K562 (cell line): ENCODE measurements at regions not wholly inside any gene's neighbourhood (a gene's known extent, or its start where the extent isn't known, plus 50 kb on each side); places are given as distances from the start of the nearest gene placed in this dataset.

Experiments used
- ATAC-seq: fragments of 200-7000 bp; cut with Tn5 transposase; 3 replicates; pipeline ENCODE4 v1.9.1; 2020; ENCODE audit warnings: moderate library complexity
- BruUV-seq: library from RNA; stranded (reverse); fragments of 400-500 nt; replicated peaks from 2 replicates; lab custom pipeline; 2021; lab: Mats Ljungman, UMichigan
- CTCF ChIA-PET: fragments of 300-600 bp; formaldehyde crosslinking; extraction: SDS; loops from one replicate; lab custom pipeline; 2021; ENCODE audit warnings: low intra/inter-chr PET ratio; lab: Yijun Ruan, JAX
- POLR2A ChIA-PET: fragments of 300-600, 350-650 bp; sonication (Branson Sonifier 250); formaldehyde crosslinking; extraction: SDS; loops from one replicate; lab custom pipeline; 2021; ENCODE audit warnings: antibody characterized with exemption, inconsistent platforms; lab: Yijun Ruan, JAX
- DNase-seq, 4 experiments: peaks; one replicate each; pipeline versions ENCODE4 v3.0.0 to v3.0.0-alpha.2; 2011 to 2018; ENCODE audit warnings: low spot score in 3 of 4, mixed read lengths in 3 of 4; ENCODE audit errors: extremely low read depth in 1 of 4
- FAIRE-seq: peaks from 2 replicates; lab custom pipeline; 2011; peaks lifted over from hg19 to GRCh38; lab: Jason Lieb, UNC
- H2AFZ ChIP-seq: 2 replicates; pipeline ENCODE4 v1.6.0; 2011; ENCODE audit warnings: low read depth, low read length, control low read depth, inconsistent platforms
- H3K27ac ChIP-seq: fragments of 200-600 bp; 3 replicates; pipeline ENCODE4 v1.8.0; 2011; ENCODE audit warnings: low read depth, mild to moderate bottlenecking, control low read depth, inconsistent platforms, low read length, moderate library complexity, mixed read lengths; ENCODE audit errors: extremely low read depth
- H3K27me3 ChIP-seq, 2 experiments: fragments of 300-600 bp in 1 of 2; 2 replicates in 1 of 2; 3 replicates in 1 of 2; pipeline versions ENCODE4 v1.6.0 to v1.8.0; 2011; ENCODE audit warnings: inconsistent platforms in 2 of 2, low read length in 2 of 2, mild to moderate bottlenecking in 1 of 2, mixed read lengths in 1 of 2, moderate library complexity in 1 of 2; ENCODE audit not compliant: control insufficient read depth in 2 of 2, insufficient read depth in 2 of 2
- H3K36me3 ChIP-seq: fragments of 300-600 bp; 3 replicates; pipeline ENCODE4 v1.8.0; 2011; ENCODE audit warnings: mild to moderate bottlenecking, low read length, inconsistent platforms; ENCODE audit not compliant: control insufficient read depth, insufficient read depth
- H3K4me1 ChIP-seq, 2 experiments: fragments of 200-600 bp in 1 of 2; replicated peaks in 1 of 2; 2 replicates in 1 of 2; 3 replicates in 1 of 2; pipeline versions ENCODE4 v1.5.1 to v1.8.0; 2011; ENCODE audit warnings: inconsistent platforms in 2 of 2, low read length in 2 of 2, mild to moderate bottlenecking in 1 of 2, mixed read lengths in 1 of 2, moderate library complexity in 1 of 2; ENCODE audit not compliant: control insufficient read depth in 2 of 2, insufficient read depth in 2 of 2
- H3K4me2 ChIP-seq: 2 replicates; pipeline ENCODE4 v1.6.1; 2011; ENCODE audit warnings: low read length, control low read depth, inconsistent platforms, mixed read lengths; ENCODE audit not compliant: insufficient read depth
- H3K4me3 ChIP-seq: fragments of 200-600 bp; sonication (generic), shearing (Covaris generic); 2 replicates; pipeline ENCODE4 v1.5.1; 2016; ENCODE audit warnings: control low read depth, inconsistent platforms
- H3K79me2 ChIP-seq: fragments of 200-600 bp; 3 replicates; pipeline ENCODE4 v1.8.0; 2011; ENCODE audit warnings: low read length, inconsistent platforms; ENCODE audit not compliant: control insufficient read depth, insufficient read depth
- H3K9ac ChIP-seq, 2 experiments: 2 replicates each; pipeline versions ENCODE4 v1.6.0 to v1.6.1; 2011; ENCODE audit warnings: low read depth in 2 of 2, low read length in 2 of 2, control low read depth in 1 of 2, inconsistent platforms in 1 of 2, mild to moderate bottlenecking in 1 of 2, mixed read lengths in 1 of 2; ENCODE audit not compliant: insufficient read depth in 1 of 2
- H3K9me1 ChIP-seq: one replicate; pipeline ENCODE4 v1.6.0; 2011; ENCODE audit warnings: inconsistent platforms, mild to moderate bottlenecking, low read length, moderate library complexity; ENCODE audit not compliant: control insufficient read depth, insufficient read depth
- H3K9me3 ChIP-seq: replicated peaks from 2 replicates; pipeline ENCODE4 v1.5.1; 2011; ENCODE audit warnings: low read depth, low read length, inconsistent platforms; ENCODE audit not compliant: control insufficient read depth, insufficient read depth
- H4K20me1 ChIP-seq: replicated peaks from 2 replicates; pipeline ENCODE4 v1.6.1; 2011; ENCODE audit warnings: low read length, inconsistent platforms, mixed read lengths; ENCODE audit not compliant: control insufficient read depth, insufficient read depth
- E2F3 ChIP-seq: fragments of 250-450 bp; sonication (Bioruptor Pico); IDR thresholded peaks from 2 replicates; pipeline ENCODE4 v1.4.0; 2020; ENCODE audit warnings: mild to moderate bottlenecking
- HDAC6 ChIP-seq: IDR thresholded peaks from 2 replicates; pipeline ENCODE4 v1.6.1; 2012; ENCODE audit warnings: low read depth, mild to moderate bottlenecking, control low read depth, inconsistent platforms, low read length, moderate library complexity
- NR4A1 ChIP-seq, 2 experiments: fragments of 250-450 bp in 1 of 2; fragments of 450-650 bp in 1 of 2; sonication (Bioruptor Pico) in 1 of 2; IDR thresholded peaks; 2 replicates each; pipeline versions ENCODE4 v1.4.0 to v1.6.1; 2016 to 2020; ENCODE audit warnings: mild to moderate bottlenecking in 2 of 2, missing compliant biosample characterization in 1 of 2, missing genetic modification characterization in 1 of 2, moderate library complexity in 1 of 2
- PTBP1 ChIP-seq: fragments of 200-400 bp; formaldehyde crosslinking; IDR thresholded peaks from 2 replicates; pipeline ENCODE4 v1.6.1; 2017; ENCODE audit warnings: low read depth, low read length
- RBM22 ChIP-seq: fragments of 200-400 bp; formaldehyde crosslinking; IDR thresholded peaks from 2 replicates; pipeline ENCODE4 v1.6.1; 2018; ENCODE audit warnings: low read length, low read depth; ENCODE audit not compliant: poor library complexity, severe bottlenecking
- SNIP1 ChIP-seq: fragments of 450-650 bp; IDR thresholded peaks from 2 replicates; pipeline ENCODE4 v1.7.1; 2017; ENCODE audit warnings: low read depth, mild to moderate bottlenecking
- TCF7L2 ChIP-seq: fragments of 150-350 bp; IDR thresholded peaks from 2 replicates; pipeline ENCODE4 v1.6.1; 2016; ENCODE audit warnings: low read depth, mild to moderate bottlenecking, low read length, moderate library complexity
- ZNF695 ChIP-seq: fragments of 450-650 bp; formaldehyde crosslinking; IDR thresholded peaks from 2 replicates; pipeline ENCODE4 v1.4.0; 2020; ENCODE audit warnings: mild to moderate bottlenecking, moderate library complexity
- WGBS: fragments of 100-300 bp; shearing (Covaris generic); methylation state at CpG from one replicate; pipeline ENCODE4 v1.1.6; 2016; ENCODE audit warnings: low coverage, mixed read lengths; ENCODE audit not compliant: insufficient coverage; ENCODE audit errors: missing lambda C conversion rate; 5-methylcytosine and 5-hydroxymethylcytosine counted together
- in situ Hi-C: fragments of 300-500 bp; cut with MboI; formaldehyde crosslinking; loops from 4 replicates; pipeline ENCODE4 v1.15.0; 2018; ENCODE audit warnings: inconsistent platforms, mixed read lengths
- intact Hi-C: fragments of 100-400 bp; cut with micrococcal nuclease; formaldehyde crosslinking; loops from 2 replicates; pipeline ENCODE4 v1.14.2; 2022
- TF ChIP-seq, protein P1 (sequence below): fragments of 250-450 bp; sonication (Bioruptor Pico); IDR thresholded peaks from 2 replicates; pipeline ENCODE4 v1.8.0; 2021; ENCODE audit warnings: moderate library complexity, mild to moderate bottlenecking, inconsistent platforms

DNA sequence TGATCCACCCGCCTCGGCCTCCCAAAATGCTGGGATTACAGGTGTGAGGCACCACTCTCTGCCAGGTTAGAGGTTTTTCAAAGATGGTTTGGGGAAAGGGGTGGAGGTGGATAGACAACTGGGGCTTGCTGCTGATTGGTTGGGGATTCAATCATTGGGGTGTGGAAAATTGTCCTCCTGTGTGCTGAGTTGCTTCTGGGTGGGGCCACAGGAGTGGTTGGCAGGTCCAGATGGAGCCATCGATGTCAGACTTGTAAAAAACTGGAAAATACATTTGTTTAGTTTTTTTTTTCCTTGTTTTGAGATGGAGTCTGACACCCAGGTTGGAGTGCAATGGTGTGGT is 61.9 kb upstream of the CLINT1 start:
- no TSS peak for BruUV-seq
- H3K4me3 ChIP-seq, result no peak overlapping the region
- in situ Hi-C loops, result no loop called here
- FAIRE-seq (no peak), ATAC-seq (no peak), DNase-seq (no peak)
- no peaks in the 10 kb centered on the region for H3K79me2 ChIP-seq
- whole genome bisulfite sequencing, result 29% methylated on average over 3 of the region's 3 CpGs
- peaks cover 0 to 13% of the 10 kb centered on the region in 2 experiments; a peak in 3 of 5 replicates for H3K4me1 ChIP-seq
- ChIA-PET CTCF (no interaction called here), POLR2A (interaction anchor here (0.9 kb wide), 1 partner anchor 12 kb away, joined by 3 read pairs; no protein-coding TSS in a partner anchor)
- TF ChIP-seq, protein P1, sequence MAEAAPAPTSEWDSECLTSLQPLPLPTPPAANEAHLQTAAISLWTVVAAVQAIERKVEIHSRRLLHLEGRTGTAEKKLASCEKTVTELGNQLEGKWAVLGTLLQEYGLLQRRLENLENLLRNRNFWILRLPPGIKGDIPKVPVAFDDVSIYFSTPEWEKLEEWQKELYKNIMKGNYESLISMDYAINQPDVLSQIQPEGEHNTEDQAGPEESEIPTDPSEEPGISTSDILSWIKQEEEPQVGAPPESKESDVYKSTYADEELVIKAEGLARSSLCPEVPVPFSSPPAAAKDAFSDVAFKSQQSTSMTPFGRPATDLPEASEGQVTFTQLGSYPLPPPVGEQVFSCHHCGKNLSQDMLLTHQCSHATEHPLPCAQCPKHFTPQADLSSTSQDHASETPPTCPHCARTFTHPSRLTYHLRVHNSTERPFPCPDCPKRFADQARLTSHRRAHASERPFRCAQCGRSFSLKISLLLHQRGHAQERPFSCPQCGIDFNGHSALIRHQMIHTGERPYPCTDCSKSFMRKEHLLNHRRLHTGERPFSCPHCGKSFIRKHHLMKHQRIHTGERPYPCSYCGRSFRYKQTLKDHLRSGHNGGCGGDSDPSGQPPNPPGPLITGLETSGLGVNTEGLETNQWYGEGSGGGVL (CRISPR knock-in tag), result no peak
- TF ChIP-seq TCF7L2 (no peak), E2F3 (no peak), HDAC6 (no peak), PTBP1 (no peak), ZNF695 (CRISPR knock-in tag) (no peak), NR4A1 (CRISPR knock-in tag; IDR thresholded peaks at IDR 0.05) (no peak), NR4A1 (tag; IDR thresholded peaks at IDR 0.05) (no peak), SNIP1 (no peak), RBM22 (no peak)
- H3K36me3 ChIP-seq, result no peaks in the 10 kb centered on the region
- no peak overlapping the region for H3K9ac ChIP-seq
- intact Hi-C loops, result no loop called here
- no peaks in the 10 kb centered on the region for H3K9me1 ChIP-seq
- H3K27me3 ChIP-seq, result no peaks in the 10 kb centered on the region; a peak in 1 of 5 replicates
- no peak overlapping the region for H2AFZ ChIP-seq
- H3K4me2 ChIP-seq, result no peak overlapping the region
- H3K27ac ChIP-seq, result no peak overlapping the region
- H4K20me1 ChIP-seq, result no peaks in the 10 kb centered on the region
- H3K9me3 ChIP-seq, result no peaks in the 10 kb centered on the region
